Activated gamma-delta T cell treated with anti-CD3 and anti-CD28 coated beads, Interleukin-2, amount 50 U/mL, for 16 hours (primary cell): ENCODE measurements at regions not wholly inside any gene's neighbourhood (a gene's known extent, or its start where the extent isn't known, plus 50 kb on each side); places are given as distances from the start of the nearest gene placed in this dataset.
"Not testable (repeated sequence)": the region's sequence is repeated elsewhere in the genome, so short reads cannot be mapped to it uniquely, and the experiment has no call there.

Experiments used
- DNase-seq: peaks from one replicate; pipeline ENCODE4 v3.0.0-alpha.2; 2020; ENCODE audit warnings: low read depth

GRCh38 chr2:198296665-198297308, 492.4 kb downstream of the PLCL1 start:
- DNase-seq, result peak; percentile 24

- DNase-seq, result no peak
Observed at GRCh38 chr2:198293281-198293680, 488.9 kb downstream of the PLCL1 start.

GRCh38 chr2:198289811-198290210, 485.4 kb downstream of the PLCL1 start:
- no peak for DNase-seq

- no peak for DNase-seq
Observed at GRCh38 chr2:198287706-198288105, 483.3 kb downstream of the PLCL1 start.

GRCh38 chr2:198285216-198285615, 480.8 kb downstream of the PLCL1 start:
- no peak for DNase-seq

GRCh38 chr2:198283146-198283545, 478.8 kb downstream of the PLCL1 start:
- DNase-seq, result no peak

- DNase-seq, result no peak
Observed at GRCh38 chr2:198282061-198282460, 477.7 kb downstream of the PLCL1 start.

- no peak for DNase-seq
Observed at GRCh38 chr2:198280145-198280544, 475.8 kb downstream of the PLCL1 start.

- no peak for DNase-seq
Observed at GRCh38 chr2:198279026-198279425, 474.6 kb downstream of the PLCL1 start.

GRCh38 chr2:198277181-198277580, 472.8 kb downstream of the PLCL1 start:
- no peak for DNase-seq

GRCh38 chr2:198273660-198274059, 469.3 kb downstream of the PLCL1 start:
- DNase-seq, result no peak

GRCh38 chr2:198270157-198270556, 465.8 kb downstream of the PLCL1 start:
- not testable (repeated sequence) for DNase-seq

- no peak for DNase-seq
Observed at GRCh38 chr2:198268519-198268918, 464.1 kb downstream of the PLCL1 start.

GRCh38 chr2:198259496-198259895, 455.1 kb downstream of the PLCL1 start:
- no peak for DNase-seq

- DNase-seq, result no peak
Observed at GRCh38 chr2:198254536-198255090, 450.2 kb downstream of the PLCL1 start.

- DNase-seq, result no peak
Observed at GRCh38 chr2:198253995-198254394, 449.6 kb downstream of the PLCL1 start.

- no peak for DNase-seq
Observed at GRCh38 chr2:198252472-198252871, 448.1 kb downstream of the PLCL1 start.

- DNase-seq, result no peak
Observed at GRCh38 chr2:198242093-198242492, 437.7 kb downstream of the PLCL1 start.

- no peak for DNase-seq
Observed at GRCh38 chr2:198238429-198238828, 434.0 kb downstream of the PLCL1 start.

- DNase-seq, result no peak
Observed at GRCh38 chr2:198236338-198236737, 431.9 kb downstream of the PLCL1 start.

GRCh38 chr2:198232281-198232680, 427.9 kb downstream of the PLCL1 start:
- no peak for DNase-seq

GRCh38 chr2:198231562-198231961, 427.2 kb downstream of the PLCL1 start:
- no peak for DNase-seq

- no peak for DNase-seq
Observed at GRCh38 chr2:198220763-198221610, 416.6 kb downstream of the PLCL1 start.
